Left ventricle myocardium inferior (tissue), 1 donor: ENCODE measurements at regions not wholly inside any gene's neighbourhood (a gene's known extent, or its start where the extent isn't known, plus 50 kb on each side); places are given as distances from the start of the nearest gene placed in this dataset.
"Not testable (repeated sequence)": the region's sequence is repeated elsewhere in the genome, so short reads cannot be mapped to it uniquely, and the experiment has no call there.

Experiments
- DNase-seq: peaks from one replicate; pipeline ENCODE4 v3.0.0-alpha.2; 2020
- H3K27ac ChIP-seq: fragments of 200-600 bp; replicated peaks from 2 replicates; pipeline ENCODE4 v1.8.0; 2021
- H3K27me3 ChIP-seq: fragments of 200-600 bp; 2 replicates; pipeline ENCODE4 v1.8.0; 2021; ENCODE audit warnings: low read depth
- H3K36me3 ChIP-seq: fragments of 200-600 bp; 2 replicates; pipeline ENCODE4 v1.8.0; 2021
- H3K4me1 ChIP-seq: fragments of 200-600 bp; 2 replicates; pipeline ENCODE4 v1.8.0; 2021
- H3K4me3 ChIP-seq: fragments of 200-600 bp; 2 replicates; pipeline ENCODE4 v1.8.0; 2021; ENCODE audit warnings: mild to moderate bottlenecking, moderate library complexity
- H3K9me3 ChIP-seq: fragments of 200-600 bp; replicated peaks from 2 replicates; pipeline ENCODE4 v1.8.0; 2021
- intact Hi-C: fragments of 100-400 bp; cut with micrococcal nuclease; formaldehyde crosslinking; loops from one replicate; pipeline ENCODE4 v1.11.0; 2022
- TF ChIP-seq, protein P1 (sequence below): fragments of 200-600 bp; IDR thresholded peaks from 2 replicates; pipeline ENCODE4 v1.8.0; 2021; ENCODE audit warnings: antibody characterized with exemption, mild to moderate bottlenecking, borderline replicate concordance
- donor health status: DM: no; HTN: yes; CAD: no; lungs with severe emphysema.

DNA sequence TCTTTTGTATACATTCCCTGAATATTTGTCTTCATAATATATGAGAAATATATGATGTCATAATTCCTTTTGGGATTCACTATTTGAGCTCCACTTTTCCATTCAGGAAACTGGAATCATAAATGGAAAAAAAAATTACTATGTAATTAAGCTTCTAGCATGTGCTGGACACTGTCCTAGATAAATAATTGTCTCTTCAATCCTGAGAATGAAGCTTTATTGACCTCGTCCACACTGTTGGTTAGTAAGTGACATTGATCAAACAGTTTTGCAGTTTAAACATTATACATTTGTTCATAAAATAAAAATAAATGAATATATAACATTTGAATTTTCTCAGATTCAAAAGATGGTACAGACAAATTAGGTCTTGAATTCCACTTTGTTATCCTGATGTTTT, 1691.2 kb downstream of the LRRC4C start:
- no peak for DNase-seq
- TF ChIP-seq, protein P1, sequence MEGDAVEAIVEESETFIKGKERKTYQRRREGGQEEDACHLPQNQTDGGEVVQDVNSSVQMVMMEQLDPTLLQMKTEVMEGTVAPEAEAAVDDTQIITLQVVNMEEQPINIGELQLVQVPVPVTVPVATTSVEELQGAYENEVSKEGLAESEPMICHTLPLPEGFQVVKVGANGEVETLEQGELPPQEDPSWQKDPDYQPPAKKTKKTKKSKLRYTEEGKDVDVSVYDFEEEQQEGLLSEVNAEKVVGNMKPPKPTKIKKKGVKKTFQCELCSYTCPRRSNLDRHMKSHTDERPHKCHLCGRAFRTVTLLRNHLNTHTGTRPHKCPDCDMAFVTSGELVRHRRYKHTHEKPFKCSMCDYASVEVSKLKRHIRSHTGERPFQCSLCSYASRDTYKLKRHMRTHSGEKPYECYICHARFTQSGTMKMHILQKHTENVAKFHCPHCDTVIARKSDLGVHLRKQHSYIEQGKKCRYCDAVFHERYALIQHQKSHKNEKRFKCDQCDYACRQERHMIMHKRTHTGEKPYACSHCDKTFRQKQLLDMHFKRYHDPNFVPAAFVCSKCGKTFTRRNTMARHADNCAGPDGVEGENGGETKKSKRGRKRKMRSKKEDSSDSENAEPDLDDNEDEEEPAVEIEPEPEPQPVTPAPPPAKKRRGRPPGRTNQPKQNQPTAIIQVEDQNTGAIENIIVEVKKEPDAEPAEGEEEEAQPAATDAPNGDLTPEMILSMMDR, result no peak
- Histone ChIP-seq H3K27ac (no peak overlapping the region), H3K4me1 (no peaks in the 10 kb centered on the region), H3K9me3 (no peaks in the 10 kb centered on the region), H3K36me3 (no peaks in the 10 kb centered on the region), H3K4me3 (no peak overlapping the region), H3K27me3 (no peaks in the 10 kb centered on the region)
- intact Hi-C loops, result no loop called here

DNA sequence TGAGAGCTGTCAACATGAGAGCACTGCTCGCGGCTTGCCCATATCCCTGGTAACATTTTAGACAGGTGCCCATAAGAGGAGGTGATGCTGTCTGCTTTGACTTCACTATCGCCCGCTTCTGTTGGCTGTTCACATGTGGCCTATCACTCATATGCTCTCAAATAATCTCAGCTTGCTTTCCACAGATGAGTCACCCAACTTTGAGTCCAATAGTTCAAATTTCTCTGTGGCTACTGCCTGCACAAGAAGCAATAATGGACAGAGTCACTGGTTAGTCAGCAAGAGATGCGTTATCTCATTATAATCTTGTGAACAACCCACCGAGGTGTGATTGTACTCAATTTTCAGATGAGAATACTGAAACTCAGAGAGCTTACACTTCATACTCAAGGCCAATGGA, 1714.1 kb downstream of the LRRC4C start:
- H3K27me3 ChIP-seq, result no peaks in the 10 kb centered on the region
- intact Hi-C loops, result no loop called here
- no peak overlapping the region for H3K4me3 ChIP-seq
- H3K9me3 ChIP-seq, result peaks cover 3% of the 10 kb centered on the region
- H3K4me1 ChIP-seq, result no peaks in the 10 kb centered on the region
- no peak overlapping the region for H3K27ac ChIP-seq
- no peak for DNase-seq
- TF ChIP-seq, protein P1, result no peak
- no peaks in the 10 kb centered on the region for H3K36me3 ChIP-seq

DNA sequence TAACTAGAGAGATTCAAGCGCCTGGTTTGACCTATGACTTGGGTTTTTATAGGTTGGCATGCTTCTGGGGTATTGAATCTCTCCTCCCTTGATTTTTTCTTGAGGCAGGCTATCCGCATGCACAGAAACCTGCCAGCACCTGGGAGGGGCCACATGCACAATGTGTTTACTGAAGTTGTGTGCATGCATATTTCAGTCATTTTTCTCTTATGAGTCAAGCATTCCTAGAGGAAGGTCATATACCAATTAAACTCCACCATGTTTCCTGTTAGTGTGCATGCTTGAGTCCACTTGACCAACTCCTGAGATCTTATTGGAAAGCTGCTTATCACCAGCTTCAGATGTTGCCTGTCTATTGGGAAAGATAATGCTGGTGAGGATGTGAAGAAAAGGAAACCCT, 1718.4 kb downstream of the LRRC4C start:
- H3K27ac ChIP-seq, result no peak overlapping the region
- no peaks in the 10 kb centered on the region for H3K4me1 ChIP-seq
- TF ChIP-seq, protein P1, result no peak
- H3K27me3 ChIP-seq, result no peaks in the 10 kb centered on the region
- H3K4me3 ChIP-seq, result no peak overlapping the region
- no peak for DNase-seq
- peaks cover 3% of the 10 kb centered on the region for H3K9me3 ChIP-seq
- intact Hi-C loops, result no loop called here
- no peaks in the 10 kb centered on the region for H3K36me3 ChIP-seq

DNA sequence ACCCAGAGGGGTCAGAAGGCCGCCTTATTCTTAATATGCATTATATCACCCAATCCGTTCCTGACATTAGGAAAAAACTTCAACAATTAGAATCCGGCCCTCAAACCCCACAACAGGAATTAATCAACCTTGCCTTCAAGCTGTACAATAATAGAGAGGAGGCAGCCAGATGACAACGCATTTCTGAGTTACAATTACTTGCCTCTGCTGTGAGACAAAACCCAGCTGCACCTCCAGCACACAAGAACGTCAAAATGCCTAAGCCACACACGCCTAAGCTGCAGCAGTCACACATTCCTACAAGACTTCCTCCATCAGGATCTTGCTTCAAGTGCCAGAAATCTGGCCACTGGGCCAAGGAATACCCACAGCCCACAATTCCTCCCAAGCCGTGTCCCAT, 1723.1 kb downstream of the LRRC4C start:
- H3K27ac ChIP-seq, DNase-seq, H3K4me3 ChIP-seq, H3K9me3 ChIP-seq, H3K4me1 ChIP-seq, H3K27me3 ChIP-seq, intact Hi-C loops, H3K36me3 ChIP-seq: not testable (repeated sequence)

DNA sequence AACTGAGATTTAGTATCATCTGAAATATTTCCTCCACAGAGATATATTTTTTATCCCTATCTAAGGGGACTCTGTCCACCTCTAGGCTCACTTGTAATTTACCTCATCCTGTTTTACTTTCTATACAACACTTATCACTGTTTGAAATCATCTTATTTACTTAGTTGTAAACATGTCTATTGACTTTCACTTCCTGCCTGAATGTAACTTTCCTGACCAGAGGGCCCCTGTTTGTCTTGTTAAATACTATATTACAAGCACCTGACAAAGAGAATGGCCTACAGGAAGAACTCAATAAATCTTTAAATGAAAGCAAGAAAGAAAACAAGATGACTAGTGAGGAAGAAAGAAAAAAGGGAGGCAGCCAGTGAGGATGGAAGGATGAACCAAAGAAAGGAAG, 1727.5 kb downstream of the LRRC4C start:
- Histone ChIP-seq H3K27ac (no peak overlapping the region), H3K9me3 (no peaks in the 10 kb centered on the region), H3K4me1 (no peaks in the 10 kb centered on the region), H3K27me3 (no peaks in the 10 kb centered on the region), H3K4me3 (no peak overlapping the region), H3K36me3 (no peaks in the 10 kb centered on the region)
- TF ChIP-seq, protein P1, result no peak
- no peak for DNase-seq
- intact Hi-C loops, result no loop called here

DNA sequence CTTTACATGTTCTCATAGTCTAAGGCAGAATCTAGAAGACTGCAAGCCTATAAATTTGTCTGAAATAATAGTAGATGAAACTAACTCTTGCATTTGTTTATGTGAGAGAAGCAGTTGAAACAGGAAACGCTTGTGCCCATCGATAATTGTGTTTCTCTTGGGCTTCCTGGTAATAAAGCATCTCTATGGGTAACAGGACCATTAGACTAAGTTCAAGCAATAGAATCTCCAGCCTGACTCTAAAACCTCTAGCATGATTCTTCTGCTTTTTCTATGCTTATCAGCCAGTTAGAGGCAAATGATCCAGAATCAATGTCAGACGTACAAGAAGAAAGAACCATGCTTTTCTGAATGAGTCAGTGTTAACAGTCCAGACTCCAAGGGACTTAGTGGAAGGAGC, 1734.4 kb downstream of the LRRC4C start:
- H3K36me3 ChIP-seq, result no peaks in the 10 kb centered on the region
- H3K4me1 ChIP-seq, result no peaks in the 10 kb centered on the region
- no peak overlapping the region for H3K4me3 ChIP-seq
- intact Hi-C loops, result no loop called here
- DNase-seq, result no peak
- H3K27me3 ChIP-seq, result no peaks in the 10 kb centered on the region
- no peaks in the 10 kb centered on the region for H3K9me3 ChIP-seq
- no peak overlapping the region for H3K27ac ChIP-seq
- TF ChIP-seq, protein P1, result no peak
